Loucy (cell line): ENCODE measurements at regions not wholly inside any gene's neighbourhood (a gene's known extent, or its start where the extent isn't known, plus 50 kb on each side); places are given as distances from the start of the nearest gene placed in this dataset.

Experiments used
- H2AFZ ChIP-seq: fragments of 200-600 bp; sonication (generic); 2 replicates; pipeline ENCODE4 v1.6.0; 2016; ENCODE audit warnings: antibody characterized with exemption, mild to moderate bottlenecking, low read length, moderate library complexity
- H3F3A ChIP-seq: fragments of 200-600 bp; 2 replicates; pipeline ENCODE4 v1.6.0; 2016; ENCODE audit warnings: antibody characterized with exemption, low read depth, mild to moderate bottlenecking
- H3K27me3 ChIP-seq: fragments of 200-600 bp; sonication (generic); 2 replicates; pipeline ENCODE4 v1.6.1; 2014; ENCODE audit warnings: low read length, mild to moderate bottlenecking; ENCODE audit not compliant: insufficient read depth, poor library complexity, severe bottlenecking
- H3K36me3 ChIP-seq: fragments of 200-600 bp; sonication (generic); 2 replicates; pipeline ENCODE4 v1.6.1; 2016; ENCODE audit warnings: low read length; ENCODE audit not compliant: insufficient read depth
- H3K4me1 ChIP-seq: fragments of 200-600 bp; sonication (generic); 2 replicates; pipeline ENCODE4 v1.5.1; 2014; ENCODE audit warnings: low read length, mild to moderate bottlenecking; ENCODE audit not compliant: insufficient read depth, poor library complexity, severe bottlenecking
- H3K4me2 ChIP-seq: fragments of 200-600 bp; sonication (generic); 2 replicates; pipeline ENCODE4 v1.6.0; 2014; ENCODE audit warnings: antibody characterized with exemption, low read length, low read depth, mild to moderate bottlenecking; ENCODE audit not compliant: poor library complexity, severe bottlenecking
- H3K4me3 ChIP-seq: fragments of 200-600 bp; sonication (generic); 2 replicates; pipeline ENCODE4 v1.5.1; 2014; ENCODE audit warnings: low read length, mild to moderate bottlenecking, mixed read lengths; ENCODE audit not compliant: poor library complexity, severe bottlenecking
- H3K79me2 ChIP-seq: fragments of 200-600 bp; sonication (generic); 2 replicates; pipeline ENCODE4 v1.6.1; 2014; ENCODE audit warnings: low read length; ENCODE audit not compliant: insufficient read depth
- H3K9ac ChIP-seq: fragments of 200-600 bp; sonication (generic); 2 replicates; pipeline ENCODE4 v1.6.0; 2014; ENCODE audit warnings: mild to moderate bottlenecking, low read depth, low read length, moderate library complexity; ENCODE audit not compliant: poor library complexity, severe bottlenecking
- H3K9me2 ChIP-seq: fragments of 200-600 bp; sonication (generic); replicated peaks from 2 replicates; pipeline ENCODE4 v1.6.1; 2016; ENCODE audit warnings: low read depth, low read length, mixed read lengths
- H3K9me3 ChIP-seq: fragments of 200-600 bp; sonication (generic); 2 replicates; pipeline ENCODE4 v1.6.1; 2014; ENCODE audit warnings: mild to moderate bottlenecking, antibody characterized with exemption, low read length, low read depth; ENCODE audit not compliant: insufficient read depth
- H4K20me1 ChIP-seq: fragments of 200-600 bp; sonication (generic); 2 replicates; pipeline ENCODE4 v1.6.0; 2014; ENCODE audit warnings: antibody characterized with exemption, low read length, mild to moderate bottlenecking; ENCODE audit not compliant: insufficient read depth, poor library complexity, severe bottlenecking
- EZH2phosphoT487 ChIP-seq: fragments of 200-600 bp; IDR thresholded peaks from 2 replicates; pipeline ENCODE4 v1.6.1; 2018; ENCODE audit warnings: antibody characterized with exemption, mild to moderate bottlenecking, moderate library complexity, borderline replicate concordance
- TF ChIP-seq, protein P1 (sequence below): fragments of 200-600 bp; sonication (generic); conservative IDR thresholded peaks from 2 replicates; pipeline ENCODE4 v1.5.1; 2014; ENCODE audit warnings: mild to moderate bottlenecking, antibody characterized with exemption, low read length

DNA sequence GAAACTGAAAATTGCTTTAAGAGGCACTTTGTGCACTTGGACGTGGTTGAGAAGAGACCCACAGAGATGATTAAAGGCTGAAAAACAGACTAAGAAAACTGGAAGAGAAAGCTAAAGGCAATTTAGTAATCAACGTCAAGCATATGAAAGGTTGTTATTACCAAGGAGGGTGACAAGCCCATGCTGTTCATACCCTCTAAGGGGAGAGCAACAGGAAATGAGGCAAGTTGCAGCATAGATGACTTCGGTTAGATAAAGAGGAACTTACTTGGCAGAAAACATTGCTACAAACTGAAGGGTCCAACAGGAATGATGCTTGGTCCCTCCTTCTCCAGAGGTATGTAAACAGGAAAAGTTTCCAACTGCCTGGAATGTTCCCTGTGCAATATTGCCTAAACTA is 107.8 kb downstream of the DUSP6 start:
- Histone ChIP-seq H4K20me1 (no peaks in the 10 kb centered on the region), H3K4me3 (peak overlapping the region; percentile 63), H3F3A (no peaks in the 10 kb centered on the region), H3K36me3 (no peaks in the 10 kb centered on the region), H3K79me2 (no peaks in the 10 kb centered on the region), H3K27me3 (no peaks in the 10 kb centered on the region), H2AFZ (peak overlapping the region; percentile 20; the same call in 1 of the 2 replicates), H3K9ac (peak overlapping the region; percentile 66), H3K4me1 (peaks cover 46% of the 10 kb centered on the region), H3K4me2 (peak overlapping the region; percentile 83), H3K9me3 (no peaks in the 10 kb centered on the region), H3K9me2 (no peaks in the 10 kb centered on the region)
- no peak for TF ChIP-seq EZH2phosphoT487
- TF ChIP-seq, protein P1, sequence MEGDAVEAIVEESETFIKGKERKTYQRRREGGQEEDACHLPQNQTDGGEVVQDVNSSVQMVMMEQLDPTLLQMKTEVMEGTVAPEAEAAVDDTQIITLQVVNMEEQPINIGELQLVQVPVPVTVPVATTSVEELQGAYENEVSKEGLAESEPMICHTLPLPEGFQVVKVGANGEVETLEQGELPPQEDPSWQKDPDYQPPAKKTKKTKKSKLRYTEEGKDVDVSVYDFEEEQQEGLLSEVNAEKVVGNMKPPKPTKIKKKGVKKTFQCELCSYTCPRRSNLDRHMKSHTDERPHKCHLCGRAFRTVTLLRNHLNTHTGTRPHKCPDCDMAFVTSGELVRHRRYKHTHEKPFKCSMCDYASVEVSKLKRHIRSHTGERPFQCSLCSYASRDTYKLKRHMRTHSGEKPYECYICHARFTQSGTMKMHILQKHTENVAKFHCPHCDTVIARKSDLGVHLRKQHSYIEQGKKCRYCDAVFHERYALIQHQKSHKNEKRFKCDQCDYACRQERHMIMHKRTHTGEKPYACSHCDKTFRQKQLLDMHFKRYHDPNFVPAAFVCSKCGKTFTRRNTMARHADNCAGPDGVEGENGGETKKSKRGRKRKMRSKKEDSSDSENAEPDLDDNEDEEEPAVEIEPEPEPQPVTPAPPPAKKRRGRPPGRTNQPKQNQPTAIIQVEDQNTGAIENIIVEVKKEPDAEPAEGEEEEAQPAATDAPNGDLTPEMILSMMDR = no peak

- H3K4me1 ChIP-seq = peaks cover 53% of the 10 kb centered on the region
- no peak for TF ChIP-seq EZH2phosphoT487
- TF ChIP-seq, protein P1 = no peak
- no peaks in the 10 kb centered on the region for H3K79me2 ChIP-seq
- H3K9me2 ChIP-seq = no peaks in the 10 kb centered on the region
- no peaks in the 10 kb centered on the region for H3K36me3 ChIP-seq
- peak overlapping the region; percentile 83 for H3K4me2 ChIP-seq
- no peaks in the 10 kb centered on the region for H4K20me1 ChIP-seq
- no peak overlapping the region for H3K4me3 ChIP-seq
- no peaks in the 10 kb centered on the region for H3K27me3 ChIP-seq
- H3K9me3 ChIP-seq = no peaks in the 10 kb centered on the region
- no peaks in the 10 kb centered on the region for H3F3A ChIP-seq
- H2AFZ ChIP-seq = no peak overlapping the region
- peak overlapping the region; percentile 66 for H3K9ac ChIP-seq
These were observed 108.5 kb downstream of the DUSP6 start for GRCh38 chr12:89243771-89244170.

- Histone ChIP-seq H2AFZ (0 out of 2 replicates have a peak overlapping the region, but pooled peaks have one; percentile 22), H3K36me3 (no peaks in the 10 kb centered on the region), H3K9me2 (no peaks in the 10 kb centered on the region), H3K4me2 (no peak overlapping the region), H3K9me3 (no peaks in the 10 kb centered on the region), H4K20me1 (no peaks in the 10 kb centered on the region), H3F3A (no peaks in the 10 kb centered on the region), H3K4me1 (peaks cover 59% of the 10 kb centered on the region), H3K27me3 (no peaks in the 10 kb centered on the region), H3K9ac (no peak overlapping the region), H3K4me3 (no peak overlapping the region), H3K79me2 (no peaks in the 10 kb centered on the region)
- no peak for TF ChIP-seq EZH2phosphoT487
- TF ChIP-seq, protein P1 = no peak
These were observed 112.8 kb downstream of the DUSP6 start for GRCh38 chr12:89239534-89239933.
